ENCODE measurements at regions not wholly inside any gene's neighbourhood (a gene's known extent, or its start where the extent isn't known, plus 50 kb on each side); places are given as distances from the start of the nearest gene placed in this dataset.

- TF ChIP-seq CTCF (IDR thresholded peaks at IDR 0.05; ENCODE audit: low read depth, low read length): no peak
- TF ChIP-seq EZH2phosphoT487 (IDR thresholded peaks at IDR 0.05; ENCODE audit: low read depth): no peak
Observed at GRCh38 chrX:19214311-19214710, 92.0 kb upstream of the ADGRG2 start.

All from OCI-LY3 (cell line).